ENCODE measurements at regions not wholly inside any gene's neighbourhood (a gene's known extent, or its start where the extent isn't known, plus 50 kb on each side); places are given as distances from the start of the nearest gene placed in this dataset.

DNA sequence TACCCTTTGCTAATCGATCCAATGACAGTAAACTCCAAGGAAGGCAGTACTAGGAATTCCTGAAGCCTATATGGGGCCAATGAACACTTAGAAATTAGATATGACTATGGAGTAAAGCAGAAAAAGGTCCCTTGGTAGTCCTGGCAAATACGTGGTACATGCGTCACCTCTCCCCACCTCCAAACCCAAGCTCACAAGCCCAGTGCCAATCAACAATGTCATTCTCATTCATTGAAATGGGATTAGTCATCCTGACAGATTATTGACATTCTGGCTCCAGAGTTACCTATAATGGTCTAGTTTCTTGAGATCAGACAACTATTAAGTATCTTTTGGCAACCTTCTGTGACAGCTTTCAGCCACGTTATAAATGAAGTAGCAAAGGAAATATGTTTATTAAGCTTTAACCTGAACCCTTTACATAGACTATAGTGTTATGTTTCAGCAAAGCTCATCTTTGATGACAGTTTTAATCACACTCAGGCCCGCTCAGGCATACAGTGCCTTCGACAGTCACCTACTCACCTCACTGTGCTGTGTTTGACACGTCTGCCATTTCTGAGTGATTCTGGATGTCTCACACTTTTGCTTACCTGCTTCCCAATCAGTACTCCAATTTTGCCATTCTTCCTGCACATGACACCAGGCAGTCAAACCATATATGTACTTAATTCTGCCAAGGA lies 69.6 kb upstream of the ADO start:
- ChIA-PET POLR2A (interaction anchor here (0.8 kb wide), 1 partner anchor 14 kb away, joined by 3 read pairs; no protein-coding TSS in a partner anchor), CTCF (interaction anchor here (1.2 to 2.2 kb wide), 3 partner anchors 54 to 98 kb away, joined by 3 to 7 read pairs (median 5); partner anchors contain the start of gene EGR2)
- DNase-seq: no peak
- Histone ChIP-seq H3K36me3 (ENCODE audit: insufficient read depth, low read length) (no peaks in the 10 kb centered on the region), H3K4me3 (ENCODE audit: low read length) (no peak overlapping the region), H3K4me1 (ENCODE audit: insufficient read depth, low read length) (peaks cover 44% of the 10 kb centered on the region), H3K9me3 (ENCODE audit: low read length) (no peaks in the 10 kb centered on the region), H3K27ac (ENCODE audit: low read depth, low read length) (no peak overlapping the region), H3K27me3 (ENCODE audit: insufficient read depth, low read length, poor library complexity, severe bottlenecking) (no peaks in the 10 kb centered on the region)
- Mint-ChIP-seq H3K27ac (no peak overlapping the region), H3K27me3 (no peaks in the 10 kb centered on the region), H3K4me3 (no peak overlapping the region), H3K4me1 (peaks cover 3 to 6% (median 4%) of the 10 kb centered on the region in 3 donors), H3K9me3 (no peaks in the 10 kb centered on the region), H3K36me3 (no peaks in the 10 kb centered on the region)

DNA sequence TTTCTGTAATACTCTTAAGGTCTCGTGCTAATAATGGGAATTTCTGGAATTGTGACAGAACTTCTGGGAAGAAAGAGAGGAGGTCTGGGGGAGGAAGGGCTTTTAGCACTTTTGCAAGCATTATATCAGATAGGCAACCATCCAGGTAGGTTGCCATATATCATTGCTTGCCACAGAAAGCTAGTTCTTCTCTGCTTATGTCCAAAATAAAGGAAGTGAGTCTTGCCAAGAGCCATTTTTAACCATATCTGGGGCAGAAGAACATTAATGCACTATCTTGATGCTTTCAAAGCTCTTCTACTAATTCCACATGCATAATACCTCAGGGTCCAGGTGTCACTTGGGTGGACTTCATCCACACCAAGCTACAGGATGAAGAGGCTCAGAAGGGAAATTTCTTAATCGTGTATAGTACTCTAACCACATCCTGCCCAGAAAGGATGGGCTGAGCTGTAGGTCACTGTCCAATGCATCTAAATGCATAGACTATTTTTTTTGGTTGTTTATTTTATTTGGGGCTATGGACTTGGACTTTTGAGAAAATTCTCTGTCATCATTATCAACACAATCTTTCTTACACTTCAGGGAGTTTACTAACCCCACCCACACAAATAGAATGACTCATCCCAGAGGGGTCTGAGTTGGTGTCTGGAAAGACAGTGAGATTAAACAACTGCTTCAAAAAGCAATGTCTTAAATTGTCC lies 68.9 kb upstream of the ADO start:
- Histone ChIP-seq H3K27me3 (ENCODE audit: insufficient read depth, low read length, poor library complexity, severe bottlenecking) (no peaks in the 10 kb centered on the region), H3K4me1 (ENCODE audit: insufficient read depth, low read length) (peaks cover 44% of the 10 kb centered on the region), H3K36me3 (ENCODE audit: insufficient read depth, low read length) (no peaks in the 10 kb centered on the region), H3K9me3 (ENCODE audit: low read length) (no peaks in the 10 kb centered on the region), H3K4me3 (ENCODE audit: low read length) (no peak overlapping the region), H3K27ac (ENCODE audit: low read depth, low read length) (no peak overlapping the region)
- DNase-seq: no peak
- ChIA-PET POLR2A (interaction anchor here (0.8 kb wide), 1 partner anchor 13 kb away, joined by 3 read pairs; no protein-coding TSS in a partner anchor), CTCF (no interaction called here)
- H3K36me3 Mint-ChIP-seq: no peaks in the 10 kb centered on the region
- H3K4me3 Mint-ChIP-seq: no peak overlapping the region
- H3K9me3 Mint-ChIP-seq: no peaks in the 10 kb centered on the region
- peaks cover 3 to 6% (median 4%) of the 10 kb centered on the region in 3 donors for H3K4me1 Mint-ChIP-seq
- no peaks in the 10 kb centered on the region for H3K27me3 Mint-ChIP-seq
- no peak overlapping the region for H3K27ac Mint-ChIP-seq

DNA sequence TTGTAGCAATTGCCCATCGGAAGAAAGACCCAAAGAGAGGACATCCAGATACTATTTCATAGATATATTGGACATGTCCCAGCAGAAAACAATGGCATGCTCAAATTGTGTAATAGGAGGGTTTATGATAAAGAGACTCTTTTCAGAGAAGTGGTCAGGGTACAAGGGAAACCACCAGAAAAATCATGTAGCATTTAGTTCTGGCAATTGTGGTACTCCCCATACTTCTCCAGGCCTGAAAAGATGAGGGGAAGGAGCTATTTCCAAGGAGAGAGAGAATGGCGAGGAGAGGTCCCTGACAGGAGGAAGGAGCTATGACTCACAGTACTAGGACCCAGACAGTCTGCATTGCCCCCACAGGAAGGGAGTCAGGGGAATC lies 68.4 kb upstream of the ADO start:
- Histone ChIP-seq H3K36me3 (ENCODE audit: insufficient read depth, low read length) (no peaks in the 10 kb centered on the region), H3K4me1 (ENCODE audit: insufficient read depth, low read length) (peaks cover 44% of the 10 kb centered on the region), H3K9me3 (ENCODE audit: low read length) (no peaks in the 10 kb centered on the region), H3K4me3 (ENCODE audit: low read length) (no peak overlapping the region), H3K27me3 (ENCODE audit: insufficient read depth, low read length, poor library complexity, severe bottlenecking) (no peaks in the 10 kb centered on the region), H3K27ac (ENCODE audit: low read depth, low read length) (no peak overlapping the region)
- H3K4me1 Mint-ChIP-seq: peaks cover 3 to 6% (median 4%) of the 10 kb centered on the region in 3 donors
- H3K27me3 Mint-ChIP-seq: no peaks in the 10 kb centered on the region
- H3K27ac Mint-ChIP-seq: no peak overlapping the region
- POLR2A ChIA-PET: no interaction called here
- CTCF ChIA-PET: no interaction called here
- DNase-seq: no peak
- no peak overlapping the region for H3K4me3 Mint-ChIP-seq
- H3K36me3 Mint-ChIP-seq: no peaks in the 10 kb centered on the region
- H3K9me3 Mint-ChIP-seq: no peaks in the 10 kb centered on the region

DNA sequence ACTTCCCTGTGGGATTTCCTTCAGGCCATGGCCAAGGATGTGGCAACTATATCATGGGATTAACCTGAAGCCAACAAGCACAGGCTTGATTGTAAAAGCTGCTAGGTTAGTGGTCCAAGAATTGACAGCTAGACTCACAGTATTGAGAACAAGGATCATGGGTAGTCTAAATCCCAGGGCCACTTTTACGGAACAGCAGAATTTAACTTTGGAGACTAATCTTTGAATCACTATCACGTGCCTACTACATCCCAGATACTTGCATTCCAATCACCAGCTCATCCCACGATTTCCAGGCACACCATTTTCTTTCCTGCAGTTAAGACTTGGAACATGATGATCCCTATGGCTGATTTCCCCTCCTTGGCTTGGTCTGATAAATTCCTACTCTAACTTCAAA lies 65.6 kb upstream of the ADO start:
- CTCF ChIA-PET: interaction anchor here (0.8 kb wide), 1 partner anchor 10 kb away, joined by 3 read pairs; no protein-coding TSS in a partner anchor
- H3K27me3 ChIP-seq (ENCODE audit: insufficient read depth, low read length, poor library complexity, severe bottlenecking): no peaks in the 10 kb centered on the region
- Mint-ChIP-seq H3K27ac (no peak overlapping the region), H3K9me3 (no peaks in the 10 kb centered on the region), H3K4me3 (no peak overlapping the region), H3K4me1 (no peaks in the 10 kb centered on the region), H3K36me3 (no peaks in the 10 kb centered on the region), H3K27me3 (no peaks in the 10 kb centered on the region)
- no peak overlapping the region for H3K4me3 ChIP-seq (ENCODE audit: low read length)
- POLR2A ChIA-PET: no interaction called here
- H3K36me3 ChIP-seq (ENCODE audit: insufficient read depth, low read length): no peaks in the 10 kb centered on the region
- DNase-seq: no peak
- H3K27ac ChIP-seq (ENCODE audit: low read depth, low read length): no peak overlapping the region
- no peaks in the 10 kb centered on the region for H3K9me3 ChIP-seq (ENCODE audit: low read length)
- peaks cover 26% of the 10 kb centered on the region for H3K4me1 ChIP-seq (ENCODE audit: insufficient read depth, low read length)

DNA sequence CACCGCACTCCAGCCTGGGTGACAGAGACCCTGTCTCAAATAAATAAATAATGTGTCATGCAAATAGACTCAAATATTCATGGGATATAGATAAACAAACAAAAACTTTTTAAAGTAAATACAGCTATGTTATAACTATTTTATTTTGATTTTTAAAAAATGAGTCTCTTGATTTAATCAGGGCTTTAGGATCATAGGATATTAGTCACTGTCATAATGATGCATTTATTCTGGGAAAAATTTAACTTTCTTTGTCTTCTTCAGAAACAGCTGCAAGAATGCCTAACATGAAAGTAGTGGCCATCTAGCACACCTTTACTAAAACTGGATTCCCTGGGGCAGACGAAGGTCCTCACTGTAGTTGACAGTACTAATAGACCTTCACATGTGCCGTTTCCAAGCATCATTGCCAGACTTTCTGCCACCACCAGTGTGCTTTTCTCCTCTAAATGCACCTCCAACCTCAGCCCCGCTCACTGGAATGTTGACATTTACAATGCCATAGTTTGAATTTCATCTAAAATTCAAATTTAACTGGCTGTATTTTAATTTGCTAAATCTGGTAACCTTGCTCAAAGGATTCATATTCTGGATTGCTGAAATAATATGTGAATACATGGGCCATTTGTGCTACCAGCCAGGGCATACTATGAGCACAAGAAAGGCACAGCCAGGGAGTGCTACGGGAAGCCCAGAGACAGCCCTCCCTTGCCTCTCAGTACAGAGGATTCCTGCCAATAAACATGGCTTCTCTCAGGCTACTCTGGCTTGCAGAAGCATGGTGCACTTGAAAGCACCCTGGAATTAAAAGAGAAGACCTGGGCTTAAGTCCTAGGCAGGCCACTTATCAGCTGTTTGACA lies 63.4 kb upstream of the ADO start:
- no peaks in the 10 kb centered on the region for H3K4me1 Mint-ChIP-seq
- H3K27me3 Mint-ChIP-seq: no peaks in the 10 kb centered on the region
- no peaks in the 10 kb centered on the region for H3K27me3 ChIP-seq (ENCODE audit: insufficient read depth, low read length, poor library complexity, severe bottlenecking)
- no peaks in the 10 kb centered on the region for H3K36me3 ChIP-seq (ENCODE audit: insufficient read depth, low read length)
- no peaks in the 10 kb centered on the region for H3K36me3 Mint-ChIP-seq
- DNase-seq: no peak
- peaks cover 4% of the 10 kb centered on the region for H3K4me1 ChIP-seq (ENCODE audit: insufficient read depth, low read length)
- H3K9me3 ChIP-seq (ENCODE audit: low read length): no peaks in the 10 kb centered on the region
- ChIA-PET POLR2A (no interaction called here), CTCF (no interaction called here)
- no peak overlapping the region for H3K27ac ChIP-seq (ENCODE audit: low read depth, low read length)
- no peak overlapping the region for H3K27ac Mint-ChIP-seq
- H3K4me3 ChIP-seq (ENCODE audit: low read length): no peak overlapping the region
- no peaks in the 10 kb centered on the region for H3K9me3 Mint-ChIP-seq
- H3K4me3 Mint-ChIP-seq: no peak overlapping the region

DNA sequence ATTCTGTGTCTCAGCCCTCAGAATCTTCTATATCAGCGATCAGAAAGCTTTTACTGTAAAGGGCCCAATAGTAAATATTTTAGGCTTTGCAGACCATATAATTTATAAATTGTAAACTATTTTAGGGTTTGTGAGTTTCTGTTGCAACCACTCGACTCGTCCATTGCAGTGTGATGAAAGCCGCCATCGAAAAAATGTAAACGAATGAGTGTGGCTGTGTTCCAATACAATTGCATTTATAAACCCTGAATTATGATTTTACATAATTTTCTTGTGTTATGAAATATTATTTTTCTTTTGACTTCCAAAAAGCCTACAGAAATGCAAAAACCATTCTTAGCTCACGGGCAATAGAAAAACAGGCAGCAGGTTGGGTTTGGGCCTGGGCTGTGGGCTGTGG lies 62.5 kb upstream of the ADO start:
- H3K9me3 ChIP-seq (ENCODE audit: low read length): no peaks in the 10 kb centered on the region
- no peaks in the 10 kb centered on the region for H3K9me3 Mint-ChIP-seq
- CTCF ChIA-PET: no interaction called here
- no peaks in the 10 kb centered on the region for H3K27me3 ChIP-seq (ENCODE audit: insufficient read depth, low read length, poor library complexity, severe bottlenecking)
- H3K4me1 Mint-ChIP-seq: no peaks in the 10 kb centered on the region
- H3K36me3 ChIP-seq (ENCODE audit: insufficient read depth, low read length): no peaks in the 10 kb centered on the region
- peak overlapping the region in 1 of 7 donors; percentile 57 for H3K4me3 Mint-ChIP-seq
- no peaks in the 10 kb centered on the region for H3K4me1 ChIP-seq (ENCODE audit: insufficient read depth, low read length)
- H3K36me3 Mint-ChIP-seq: no peaks in the 10 kb centered on the region
- H3K27ac ChIP-seq (ENCODE audit: low read depth, low read length): no peak overlapping the region
- DNase-seq: no peak
- no peaks in the 10 kb centered on the region for H3K27me3 Mint-ChIP-seq
- POLR2A ChIA-PET: no interaction called here
- no peak overlapping the region for H3K4me3 ChIP-seq (ENCODE audit: low read length)
- H3K27ac Mint-ChIP-seq: no peak overlapping the region

DNA sequence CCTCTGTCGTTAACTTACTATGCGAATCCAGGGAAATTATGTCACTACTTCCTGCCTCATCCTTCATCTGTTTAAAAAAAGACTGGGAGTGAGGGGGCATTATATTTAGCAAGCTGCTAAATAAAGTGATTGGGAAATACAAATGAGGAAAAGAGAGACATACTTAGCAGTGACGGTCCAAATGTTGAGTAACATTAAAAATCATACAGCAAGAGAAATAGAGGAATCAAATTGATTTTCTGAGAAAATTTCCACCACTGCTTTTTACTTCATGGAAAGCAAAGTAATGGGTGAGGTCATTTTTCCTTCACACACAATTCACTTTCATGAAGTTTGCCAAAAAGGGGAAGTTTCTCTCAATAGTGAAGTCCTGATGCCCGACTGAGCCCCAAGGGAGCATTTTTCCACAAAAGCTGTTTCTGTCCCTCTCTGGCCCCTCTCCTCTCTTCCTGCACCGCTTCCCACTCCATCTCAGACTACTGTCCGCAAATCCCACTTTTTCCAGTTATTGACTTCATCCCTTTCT lies 61.9 kb upstream of the ADO start:
- H3K27ac Mint-ChIP-seq: no peak overlapping the region
- no peaks in the 10 kb centered on the region for H3K9me3 Mint-ChIP-seq
- H3K4me1 Mint-ChIP-seq: peaks cover 0 to 4% (median under 1%) of the 10 kb centered on the region in 3 donors
- no peaks in the 10 kb centered on the region for H3K9me3 ChIP-seq (ENCODE audit: low read length)
- H3K4me1 ChIP-seq (ENCODE audit: insufficient read depth, low read length): no peaks in the 10 kb centered on the region
- H3K27me3 ChIP-seq (ENCODE audit: insufficient read depth, low read length, poor library complexity, severe bottlenecking): no peaks in the 10 kb centered on the region
- no peaks in the 10 kb centered on the region for H3K36me3 Mint-ChIP-seq
- ChIA-PET CTCF (no interaction called here), POLR2A (no interaction called here)
- no peak overlapping the region for H3K4me3 Mint-ChIP-seq
- H3K27me3 Mint-ChIP-seq: no peaks in the 10 kb centered on the region
- H3K27ac ChIP-seq (ENCODE audit: low read depth, low read length): no peak overlapping the region
- H3K4me3 ChIP-seq (ENCODE audit: low read length): no peak overlapping the region
- H3K36me3 ChIP-seq (ENCODE audit: insufficient read depth, low read length): no peaks in the 10 kb centered on the region
- DNase-seq: no peak

DNA sequence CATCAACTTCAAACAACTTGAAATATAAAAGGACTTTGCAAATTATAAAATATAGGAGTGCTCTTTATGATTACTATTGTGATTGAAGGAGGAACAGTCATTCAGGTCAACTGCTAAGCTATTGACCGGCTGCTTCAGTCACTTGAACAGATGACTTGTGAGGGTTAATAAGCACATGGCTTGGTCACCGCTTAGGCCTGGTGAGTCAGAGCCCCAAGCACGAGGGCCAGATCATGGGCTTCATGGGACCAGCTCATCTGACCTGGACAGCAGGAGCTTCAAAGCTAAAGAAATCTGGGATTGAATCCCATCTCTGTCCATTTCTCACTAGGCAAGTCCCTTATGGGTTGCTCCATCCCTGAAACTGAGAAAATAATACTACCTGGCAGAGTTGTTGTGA lies 60.4 kb upstream of the ADO start:
- H3K27ac Mint-ChIP-seq: no peak overlapping the region
- no peaks in the 10 kb centered on the region for H3K9me3 ChIP-seq (ENCODE audit: low read length)
- no peak overlapping the region for H3K4me3 Mint-ChIP-seq
- no peak overlapping the region for H3K4me3 ChIP-seq (ENCODE audit: low read length)
- ChIA-PET POLR2A (no interaction called here), CTCF (interaction anchor here (1.0 kb wide), 1 partner anchor 73 kb away, joined by 3 read pairs; no protein-coding TSS in a partner anchor)
- no peaks in the 10 kb centered on the region for H3K27me3 ChIP-seq (ENCODE audit: insufficient read depth, low read length, poor library complexity, severe bottlenecking)
- no peaks in the 10 kb centered on the region for H3K36me3 ChIP-seq (ENCODE audit: insufficient read depth, low read length)
- no peaks in the 10 kb centered on the region for H3K27me3 Mint-ChIP-seq
- H3K27ac ChIP-seq (ENCODE audit: low read depth, low read length): no peak overlapping the region
- DNase-seq: no peak
- no peaks in the 10 kb centered on the region for H3K9me3 Mint-ChIP-seq
- peaks cover 10% of the 10 kb centered on the region for H3K4me1 ChIP-seq (ENCODE audit: insufficient read depth, low read length)
- H3K36me3 Mint-ChIP-seq: no peaks in the 10 kb centered on the region
- peaks cover 12 to 19% (median 16%) of the 10 kb centered on the region in 3 donors for H3K4me1 Mint-ChIP-seq
